GM12873 (cell line): ENCODE measurements at regions not wholly inside any gene's neighbourhood (a gene's known extent, or its start where the extent isn't known, plus 50 kb on each side); places are given as distances from the start of the nearest gene placed in this dataset.

Source experiments
- CTCF ChIP-seq: IDR thresholded peaks from 2 replicates; pipeline ENCODE4 v1.5.1; 2012; ENCODE audit warnings: low read depth, mild to moderate bottlenecking, moderate library complexity, low read length, control low read depth; ENCODE audit not compliant: insufficient read depth; ENCODE audit errors: missing control alignments

- TF ChIP-seq CTCF = no peak
These were observed 554.8 kb upstream of the CBLB start for GRCh38 chr3:106423321-106424225.

GRCh38 chr3:106425026-106425425, 556.2 kb upstream of the CBLB start:
- TF ChIP-seq CTCF = no peak

GRCh38 chr3:106425916-106426315, 557.1 kb upstream of the CBLB start:
- TF ChIP-seq CTCF = no peak

- no peak for TF ChIP-seq CTCF
These were observed 559.8 kb upstream of the CBLB start for GRCh38 chr3:106428565-106428994.

- no peak for TF ChIP-seq CTCF
These were observed 562.9 kb upstream of the CBLB start for GRCh38 chr3:106431721-106432120.

- TF ChIP-seq CTCF = no peak
These were observed 567.2 kb upstream of the CBLB start for GRCh38 chr3:106435899-106436453.

DNA sequence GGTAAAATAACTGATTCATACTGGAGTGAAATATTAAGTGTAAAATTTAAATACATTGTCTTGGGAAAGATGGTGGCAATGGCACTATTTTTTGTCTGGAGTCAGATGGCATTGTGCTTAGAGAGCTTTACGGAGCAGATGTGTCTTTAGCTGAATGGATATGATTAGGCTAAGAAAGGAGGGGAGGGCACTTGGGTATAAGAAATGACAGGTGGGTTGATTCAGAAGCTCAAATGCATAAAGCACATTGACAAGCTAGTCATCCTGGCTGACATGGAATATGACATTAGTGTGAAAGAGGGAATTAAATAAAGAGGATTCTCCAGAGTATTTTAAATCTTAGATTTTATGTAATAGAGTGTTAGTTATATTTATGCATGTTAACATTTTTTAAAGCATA, 570.1 kb upstream of the CBLB start:
- no peak for TF ChIP-seq CTCF
